SU-DHL-6 (cell line): ENCODE measurements at regions not wholly inside any gene's neighbourhood (a gene's known extent, or its start where the extent isn't known, plus 50 kb on each side); places are given as distances from the start of the nearest gene placed in this dataset.

Experiments
- H2AFZ ChIP-seq: fragments of 200-600 bp; sonication (generic); 2 replicates; pipeline ENCODE4 v1.6.1; 2014; ENCODE audit warnings: low read depth, mild to moderate bottlenecking, moderate library complexity, mixed read lengths, antibody characterized with exemption, low read length; ENCODE audit not compliant: severe bottlenecking
- H3F3A ChIP-seq: fragments of 200-600 bp; shearing (Covaris generic); 2 replicates; pipeline ENCODE4 v1.6.0; 2016; ENCODE audit warnings: antibody characterized with exemption, mild to moderate bottlenecking; ENCODE audit not compliant: insufficient read depth
- H3K27ac ChIP-seq: fragments of 200-600 bp; sonication (generic); 2 replicates; pipeline ENCODE4 v1.5.1; 2016; ENCODE audit warnings: low read depth, mild to moderate bottlenecking, low read length, moderate library complexity, mixed read lengths
- H3K27me3 ChIP-seq: fragments of 200-600 bp; sonication (generic), shearing (Covaris generic); 2 replicates; pipeline ENCODE4 v1.6.0; 2014; ENCODE audit warnings: mild to moderate bottlenecking, low read length
- H3K36me3 ChIP-seq: fragments of 200-600 bp; sonication (generic); 2 replicates; pipeline ENCODE4 v1.6.1; 2014; ENCODE audit warnings: mild to moderate bottlenecking, low read length, mixed read lengths
- H3K4me2 ChIP-seq: fragments of 300-600, 200-600 bp; shearing (Covaris generic), sonication (generic); 2 replicates; pipeline ENCODE4 v1.6.0; 2014; ENCODE audit warnings: low read length, low read depth, mild to moderate bottlenecking; ENCODE audit not compliant: poor library complexity, severe bottlenecking
- H3K4me3 ChIP-seq: fragments of 200-600 bp; sonication (generic); 2 replicates; pipeline ENCODE4 v1.5.1; 2014; ENCODE audit warnings: antibody characterized with exemption, low read length, mild to moderate bottlenecking, mixed read lengths; ENCODE audit not compliant: insufficient read depth, poor library complexity, severe bottlenecking
- H3K79me2 ChIP-seq: fragments of 200-600 bp; sonication (generic); 2 replicates; pipeline ENCODE4 v1.6.1; 2014; ENCODE audit warnings: mild to moderate bottlenecking, low read length, moderate library complexity; ENCODE audit not compliant: insufficient read depth
- H3K9ac ChIP-seq: fragments of 200-600 bp; sonication (generic); 2 replicates; pipeline ENCODE4 v1.7.0; 2014; ENCODE audit warnings: mild to moderate bottlenecking, low read length
- H3K9me2 ChIP-seq: fragments of 200-600 bp; sonication (generic); replicated peaks from 2 replicates; pipeline ENCODE4 v1.6.1; 2014; ENCODE audit warnings: low read length; ENCODE audit not compliant: insufficient read depth
- H3K9me3 ChIP-seq: fragments of 200-600 bp; sonication (generic); 2 replicates; pipeline ENCODE4 v1.6.1; 2014; ENCODE audit warnings: low read length, mixed read lengths; ENCODE audit not compliant: insufficient read depth
- H4K20me1 ChIP-seq: fragments of 200-600 bp; sonication (generic); 2 replicates; pipeline ENCODE4 v1.6.1; 2014; ENCODE audit warnings: low read depth, mild to moderate bottlenecking, antibody characterized with exemption, low read length, moderate library complexity, mixed read lengths
- CTCF ChIP-seq: fragments of 200-600 bp; sonication (generic); IDR thresholded peaks from one replicate; pipeline ENCODE4 v1.5.1; 2017; ENCODE audit warnings: antibody characterized with exemption, mild to moderate bottlenecking, low read length, moderate library complexity; ENCODE audit not compliant: insufficient read depth, poor library complexity, severe bottlenecking
- EZH2phosphoT487 ChIP-seq: fragments of 200-600 bp; sonication (generic), shearing (Covaris generic); conservative IDR thresholded peaks from 2 replicates; pipeline ENCODE4 v1.6.1; 2018; ENCODE audit warnings: mild to moderate bottlenecking, antibody characterized with exemption, low read length, moderate library complexity, mixed read lengths

- Histone ChIP-seq H4K20me1 (no peaks in the 10 kb centered on the region), H3K4me3 (no peak overlapping the region), H3K9me2 (no peaks in the 10 kb centered on the region), H3F3A (no peaks in the 10 kb centered on the region), H3K79me2 (no peaks in the 10 kb centered on the region), H3K36me3 (no peaks in the 10 kb centered on the region), H3K27ac (no peak overlapping the region), H3K27me3 (no peaks in the 10 kb centered on the region), H2AFZ (no peak overlapping the region), H3K9ac (no peak overlapping the region), H3K4me2 (no peak overlapping the region), H3K9me3 (no peaks in the 10 kb centered on the region)
- no peak for TF ChIP-seq CTCF
- TF ChIP-seq EZH2phosphoT487, result no peak
Observed at GRCh38 chr10:125451319-125451718, 231.6 kb downstream of the TEX36 start.

- Histone ChIP-seq H3K36me3 (no peaks in the 10 kb centered on the region), H3K4me3 (no peak overlapping the region), H3K9me2 (no peaks in the 10 kb centered on the region), H3K4me2 (no peak overlapping the region), H3K9ac (no peak overlapping the region), H3K27ac (no peak overlapping the region), H3K9me3 (no peaks in the 10 kb centered on the region), H2AFZ (no peak overlapping the region), H3F3A (no peaks in the 10 kb centered on the region), H4K20me1 (no peaks in the 10 kb centered on the region), H3K79me2 (no peaks in the 10 kb centered on the region), H3K27me3 (no peaks in the 10 kb centered on the region)
- TF ChIP-seq CTCF (no peak), EZH2phosphoT487 (no peak)
Observed at GRCh38 chr10:125450218-125450617, 232.7 kb downstream of the TEX36 start.

- H3K4me2 ChIP-seq, result no peak overlapping the region
- no peak overlapping the region for H3K9ac ChIP-seq
- no peaks in the 10 kb centered on the region for H3K36me3 ChIP-seq
- no peak for TF ChIP-seq CTCF
- TF ChIP-seq EZH2phosphoT487, result no peak
- no peak overlapping the region for H2AFZ ChIP-seq
- H3K27ac ChIP-seq, result no peak overlapping the region
- no peaks in the 10 kb centered on the region for H3K9me3 ChIP-seq
- no peak overlapping the region for H3K4me3 ChIP-seq
- no peaks in the 10 kb centered on the region for H3K27me3 ChIP-seq
- no peaks in the 10 kb centered on the region for H3F3A ChIP-seq
- no peaks in the 10 kb centered on the region for H3K9me2 ChIP-seq
- no peaks in the 10 kb centered on the region for H3K79me2 ChIP-seq
- no peaks in the 10 kb centered on the region for H4K20me1 ChIP-seq
Observed at GRCh38 chr10:125449571-125449970, 233.4 kb downstream of the TEX36 start.

GRCh38 chr10:125448596-125448995 is 234.4 kb downstream of the TEX36 start:
- Histone ChIP-seq H3K9me3 (no peaks in the 10 kb centered on the region), H3K79me2 (no peaks in the 10 kb centered on the region), H3F3A (no peaks in the 10 kb centered on the region), H4K20me1 (no peaks in the 10 kb centered on the region), H3K9me2 (no peaks in the 10 kb centered on the region), H3K9ac (no peak overlapping the region), H3K4me3 (no peak overlapping the region), H3K27me3 (no peaks in the 10 kb centered on the region), H3K36me3 (no peaks in the 10 kb centered on the region), H2AFZ (no peak overlapping the region), H3K4me2 (no peak overlapping the region), H3K27ac (no peak overlapping the region)
- TF ChIP-seq EZH2phosphoT487, result no peak
- peak; percentile 24 for TF ChIP-seq CTCF
